GM18867 (cell line): ENCODE measurements at regions not wholly inside any gene's neighbourhood (a gene's known extent, or its start where the extent isn't known, plus 50 kb on each side); places are given as distances from the start of the nearest gene placed in this dataset.

Experiments
- ATAC-seq: cut with Tn5 transposase; IDR thresholded peaks from one replicate; pipeline ENCODE4 v1.9.1; 2021; ENCODE audit warnings: mild to moderate bottlenecking, moderate library complexity; ENCODE audit not compliant: unreplicated experiment

DNA sequence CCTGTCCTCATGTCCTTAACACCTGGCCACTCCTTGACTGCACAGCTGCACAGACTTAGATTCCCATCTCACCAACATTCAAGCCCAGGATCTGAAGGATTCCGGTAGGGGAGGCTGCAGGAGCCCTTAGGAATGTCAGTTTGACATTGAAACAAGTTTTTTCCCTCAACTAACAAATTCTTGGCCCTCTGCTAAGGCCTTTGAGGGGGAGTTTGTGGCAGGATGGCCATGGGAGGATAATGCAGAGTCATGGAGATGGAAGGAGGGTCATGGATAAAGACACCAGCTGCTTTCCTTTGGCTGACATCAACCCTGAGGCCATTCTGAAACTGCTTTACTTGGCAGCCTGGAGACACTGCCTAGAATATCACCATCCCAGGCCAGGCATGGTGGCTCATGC lies 63.4 kb upstream of the PPP2R5A start:
- ATAC-seq = no peak

GRCh38 chr1:212224102-212224501 lies 61.1 kb upstream of the PPP2R5A start:
- no peak for ATAC-seq

DNA sequence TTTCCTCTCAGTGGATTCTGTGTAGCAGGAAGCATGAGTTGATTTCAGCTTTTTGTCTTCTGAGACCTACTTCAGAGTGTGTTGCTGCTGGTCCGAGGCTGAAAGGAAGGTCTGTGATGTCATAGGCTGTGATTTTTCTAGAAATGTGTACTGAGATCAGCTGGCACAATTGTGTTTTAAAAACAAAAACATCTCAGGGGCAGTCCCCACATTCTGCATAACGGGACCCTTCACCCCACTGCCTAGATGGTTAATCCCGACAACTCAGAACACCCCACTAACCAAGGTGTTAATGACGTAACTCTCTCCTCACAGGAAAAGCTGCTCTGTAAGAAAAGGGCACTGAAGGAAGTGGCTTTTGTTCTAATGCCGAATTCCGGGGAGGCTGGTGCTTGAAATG lies 59.8 kb upstream of the PPP2R5A start:
- no peak for ATAC-seq

GRCh38 chr1:212225871-212226302 lies 59.3 kb upstream of the PPP2R5A start:
- ATAC-seq = no peak

DNA sequence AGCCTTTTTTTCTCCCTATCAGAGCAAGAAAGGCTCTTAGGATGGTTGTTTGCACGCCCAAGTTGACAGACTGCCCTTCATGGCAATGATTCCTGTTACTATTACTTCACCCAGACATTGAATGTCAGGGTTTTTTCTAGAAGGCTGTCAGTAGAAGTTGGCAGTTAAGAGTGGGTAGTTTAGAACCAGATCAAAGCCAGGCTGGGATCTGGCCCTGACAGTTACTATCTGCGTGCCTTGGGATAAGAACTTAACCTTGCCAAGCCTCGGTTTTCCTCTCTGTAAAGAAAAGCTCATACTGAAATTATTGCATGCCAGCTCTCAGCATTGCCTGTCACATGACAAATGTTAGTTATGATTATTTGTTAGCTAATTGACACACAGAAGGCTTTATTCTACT lies 58.7 kb upstream of the PPP2R5A start:
- ATAC-seq = no peak

GRCh38 chr1:212228076-212228475 lies 57.1 kb upstream of the PPP2R5A start:
- no peak for ATAC-seq

GRCh38 chr1:212228591-212229119 lies 56.6 kb upstream of the PPP2R5A start:
- no peak for ATAC-seq

GRCh38 chr1:212229654-212230053 lies 55.6 kb upstream of the PPP2R5A start:
- no peak for ATAC-seq

DNA sequence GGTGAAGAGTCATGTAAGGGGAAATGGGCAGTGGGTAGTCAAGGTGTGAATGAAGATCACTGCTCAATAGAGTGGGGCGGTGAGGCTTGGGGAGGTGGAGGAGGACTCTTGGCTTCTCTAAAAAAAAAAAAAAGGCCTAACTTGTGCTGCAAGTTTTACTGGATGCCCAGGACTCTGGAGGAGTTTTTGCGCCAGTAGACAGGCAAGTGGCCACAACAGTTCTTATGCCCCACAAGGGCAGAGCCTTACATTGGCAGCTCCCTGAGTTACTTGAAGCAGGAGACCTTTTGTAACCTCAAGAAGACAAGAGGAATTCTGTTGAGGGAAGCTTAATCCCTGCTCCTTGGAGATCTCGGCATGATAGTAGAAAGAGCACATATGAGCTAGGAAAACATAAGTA lies 54.9 kb upstream of the PPP2R5A start:
- no peak for ATAC-seq

- ATAC-seq = no peak
Measured at GRCh38 chr1:212231372-212231771, 53.8 kb upstream of the PPP2R5A start.

GRCh38 chr1:212232090-212232489 lies 53.1 kb upstream of the PPP2R5A start:
- no peak for ATAC-seq

DNA sequence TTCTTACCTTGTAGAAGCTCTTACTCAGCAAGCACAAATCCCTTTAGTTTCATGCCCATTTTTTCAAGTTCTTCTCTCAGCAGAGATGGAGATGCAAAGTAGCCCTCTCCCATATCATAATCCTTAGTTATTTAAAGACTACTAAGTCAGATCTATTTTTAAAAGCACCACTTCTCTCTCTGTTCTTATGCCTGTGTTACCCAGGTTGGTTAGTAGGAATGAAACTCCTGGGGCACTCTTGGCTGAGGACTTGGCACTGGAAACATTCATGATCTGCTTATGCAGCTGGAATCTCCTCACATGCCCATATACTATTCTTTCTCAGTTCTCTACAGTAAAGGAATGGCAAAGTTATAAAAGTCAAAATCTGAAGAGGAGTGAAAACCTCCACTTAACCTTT lies 51.9 kb upstream of the PPP2R5A start:
- no peak for ATAC-seq

- ATAC-seq = peak; percentile 69
Measured at GRCh38 chr1:212234431-212235395, 50.5 kb upstream of the PPP2R5A start.
